ENCODE measurements at regions not wholly inside any gene's neighbourhood (a gene's known extent, or its start where the extent isn't known, plus 50 kb on each side); places are given as distances from the start of the nearest gene placed in this dataset. TPM values are rescaled to one million over a fixed set of nuclear protein-coding genes. Genes with fewer than 3 reads are reported as not detected.

DNA sequence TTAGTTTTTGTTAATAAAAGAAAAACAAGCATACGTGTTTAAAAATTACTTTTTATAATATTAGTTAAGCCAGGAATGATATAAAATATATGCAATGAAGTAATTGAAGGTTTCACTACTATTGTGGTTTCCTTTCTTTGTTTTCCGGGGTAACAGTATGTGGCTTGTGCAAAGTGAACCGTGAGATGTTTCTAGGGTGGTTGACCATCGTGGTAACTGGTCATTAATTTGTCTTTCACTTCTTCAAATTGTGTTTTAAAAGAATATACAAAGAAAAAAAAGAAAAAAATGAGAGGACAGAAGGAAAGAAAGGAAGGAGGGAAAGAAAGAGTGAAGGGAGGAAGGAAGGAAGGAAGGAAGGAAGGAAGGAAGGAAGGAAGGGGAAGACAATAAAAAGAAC is 330.1 kb upstream of the CPXCR1 start:
- no peak for DNase-seq (ENCODE audit: low read depth)

DNA sequence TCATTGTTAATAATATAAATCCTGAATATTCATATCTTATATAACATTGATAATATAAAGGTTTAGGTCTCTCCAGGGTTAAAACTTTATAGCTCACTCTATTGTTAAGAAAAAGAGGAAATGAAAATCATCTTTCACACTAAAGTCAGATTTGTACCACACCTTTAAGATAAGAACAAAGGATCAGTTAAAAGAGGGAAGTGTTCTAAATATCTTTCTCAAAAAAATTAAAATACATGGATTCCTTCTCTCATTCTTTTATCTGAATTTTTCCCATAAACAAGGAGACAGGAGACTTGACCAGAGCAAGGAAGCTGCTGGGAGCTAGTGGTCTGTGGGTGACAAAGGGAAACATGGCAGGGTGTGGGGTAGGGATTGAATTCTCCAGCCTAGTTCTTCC is 323.0 kb upstream of the CPXCR1 start:
- DNase-seq (ENCODE audit: low read depth) = no peak

DNA sequence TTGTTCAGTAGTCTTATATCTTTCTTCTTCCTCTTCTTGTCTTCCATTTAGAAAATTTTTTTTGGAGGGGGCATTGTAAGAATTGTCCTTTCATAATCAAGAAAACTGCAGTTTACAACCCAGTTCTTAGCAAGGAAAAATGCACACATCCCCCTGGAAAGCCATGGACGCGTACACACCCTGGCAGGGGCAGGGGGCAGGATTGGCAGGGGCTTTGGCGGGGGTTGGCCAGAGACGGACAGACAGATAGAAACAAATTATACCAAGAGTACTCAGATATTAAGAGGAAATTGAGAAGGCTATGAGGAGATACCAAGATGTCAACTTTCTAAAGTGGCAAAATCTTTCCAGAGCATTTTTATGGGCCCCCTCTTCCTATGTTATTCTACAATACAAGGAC is 322.5 kb upstream of the CPXCR1 start:
- no peak for DNase-seq (ENCODE audit: low read depth)

DNA sequence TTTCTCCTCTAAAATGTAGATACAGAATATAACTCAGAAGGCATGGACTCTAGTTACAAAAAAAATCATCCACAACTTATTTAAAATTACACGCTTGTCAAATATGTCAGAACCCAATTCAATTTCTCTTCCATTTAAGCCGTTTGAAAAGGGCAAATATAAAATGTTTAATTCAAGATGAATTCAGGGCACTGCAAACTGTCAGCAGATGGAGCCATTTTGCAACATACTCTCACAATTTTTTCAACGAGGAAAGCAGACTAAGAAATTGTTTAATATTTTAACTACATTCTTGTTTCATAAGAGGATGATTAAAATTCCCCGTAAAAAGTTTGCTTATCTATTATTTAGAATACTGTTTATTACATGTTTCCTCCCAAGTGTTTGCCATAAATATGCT is 321.3 kb upstream of the CPXCR1 start:
- peak; percentile 12 for DNase-seq (ENCODE audit: low read depth)

DNA sequence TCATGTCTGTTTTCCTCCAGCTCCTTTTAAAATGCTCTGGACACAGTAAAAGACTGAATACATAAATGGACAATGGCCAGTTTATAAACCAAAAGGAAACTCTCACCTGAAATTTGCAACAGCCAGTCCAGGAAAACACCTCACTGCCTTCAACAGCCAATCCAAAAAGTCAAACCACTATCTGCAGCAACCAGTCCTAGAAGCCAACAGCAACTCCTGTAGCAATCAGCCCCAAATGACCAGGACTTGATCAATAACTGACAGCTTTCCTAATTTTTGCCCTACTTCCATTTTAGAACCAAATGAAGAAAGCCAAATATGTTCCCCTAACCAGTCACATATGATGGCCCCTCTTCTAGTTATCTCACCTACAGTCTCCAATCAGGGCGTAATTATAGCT is 309.5 kb upstream of the CPXCR1 start:
- DNase-seq (ENCODE audit: low read depth) = no peak

DNA sequence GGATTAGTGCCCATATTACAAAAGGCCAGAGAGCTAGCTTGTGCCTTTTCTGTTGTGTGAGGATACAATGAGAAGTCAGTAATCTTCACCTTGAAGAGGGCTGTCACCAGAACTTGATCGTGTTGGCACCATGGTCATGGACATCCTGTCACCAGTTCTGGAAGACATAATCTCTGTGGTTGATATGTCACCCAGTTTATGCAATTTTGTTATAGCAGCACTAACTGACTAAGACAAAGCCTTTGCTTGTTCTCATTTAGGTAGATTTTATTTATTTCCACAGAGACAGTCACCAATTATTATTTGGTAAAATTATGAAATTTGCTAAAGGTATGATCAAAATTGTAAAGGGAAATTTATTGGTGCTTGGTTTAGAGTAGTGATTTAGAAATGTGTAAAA is 308.8 kb upstream of the CPXCR1 start:
- no peak for DNase-seq (ENCODE audit: low read depth)

DNA sequence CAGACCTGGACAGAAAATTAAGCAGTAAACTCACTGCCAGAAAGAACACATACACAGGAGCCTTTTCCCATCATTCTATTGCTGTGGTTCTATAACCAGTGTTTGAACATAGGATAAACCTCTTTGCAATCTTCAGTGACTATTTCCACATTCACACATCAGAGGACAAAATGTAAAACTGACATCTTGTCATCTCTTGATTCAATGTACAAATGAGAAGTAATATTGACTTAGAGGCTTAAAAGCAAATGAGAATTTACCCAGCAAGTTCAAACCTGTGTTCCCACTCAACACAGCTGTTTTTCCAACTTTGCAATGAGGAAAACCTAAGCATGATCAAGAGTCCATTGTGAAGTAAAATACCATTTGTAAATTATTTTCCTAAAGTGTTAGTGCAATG is 307.1 kb upstream of the CPXCR1 start:
- DNase-seq (ENCODE audit: low read depth) = no peak

Small RNA genes lying in the stretch of these regions (small RNA-seq; reads per million reads assigned to genes)
- not detected for gene AL929325.1
- gene RF01225 = not detected

All from HT1080 (cell line).